Erythroblast (primary cell): ENCODE measurements at regions not wholly inside any gene's neighbourhood (a gene's known extent, or its start where the extent isn't known, plus 50 kb on each side); places are given as distances from the start of the nearest gene placed in this dataset.
A peak's percentile ranks its signal among the peaks of the same experiment; 100 is the strongest.

ENCODE experiments used
- DNase-seq, 2 experiments: peaks; one replicate each; lab custom pipeline; 2025; lab: John Stamatoyannopoulos, UW
- GATA1 ChIP-seq: IDR thresholded peaks from 2 replicates; pipeline ENCODE4 v1.6.1; 2011; ENCODE audit warnings: low read depth, mild to moderate bottlenecking, control low read depth, low read length, moderate library complexity
- POLR2A ChIP-seq: IDR thresholded peaks from 2 replicates; pipeline ENCODE4 v1.6.1; 2011; ENCODE audit warnings: mild to moderate bottlenecking, low read length

- TF ChIP-seq POLR2A (no peak), GATA1 (no peak)
- no peak for DNase-seq
Measured at GRCh38 chr4:141335166-141335565, 114.5 kb downstream of the ZNF330 start.

DNA sequence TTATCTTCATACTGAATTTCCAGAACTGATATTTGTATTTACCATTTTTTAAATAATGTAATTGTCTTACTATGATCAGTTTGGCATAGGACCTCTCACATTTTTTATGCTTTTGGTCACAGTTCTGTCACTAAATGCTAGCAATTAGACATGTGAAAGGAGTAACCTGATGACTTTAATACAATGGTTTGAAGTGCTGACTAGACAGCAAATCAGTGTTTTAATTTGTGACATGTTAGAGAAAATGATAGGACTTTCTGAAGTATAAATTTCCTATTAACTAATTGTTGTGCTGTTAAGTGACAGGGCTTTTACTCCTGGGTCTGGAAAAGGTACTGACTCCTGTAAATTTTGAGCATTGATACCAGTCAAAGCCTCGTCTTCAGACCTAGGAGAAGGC is 117.5 kb downstream of the ZNF330 start:
- no peak for DNase-seq
- TF ChIP-seq GATA1: no peak
- no peak for TF ChIP-seq POLR2A

DNA sequence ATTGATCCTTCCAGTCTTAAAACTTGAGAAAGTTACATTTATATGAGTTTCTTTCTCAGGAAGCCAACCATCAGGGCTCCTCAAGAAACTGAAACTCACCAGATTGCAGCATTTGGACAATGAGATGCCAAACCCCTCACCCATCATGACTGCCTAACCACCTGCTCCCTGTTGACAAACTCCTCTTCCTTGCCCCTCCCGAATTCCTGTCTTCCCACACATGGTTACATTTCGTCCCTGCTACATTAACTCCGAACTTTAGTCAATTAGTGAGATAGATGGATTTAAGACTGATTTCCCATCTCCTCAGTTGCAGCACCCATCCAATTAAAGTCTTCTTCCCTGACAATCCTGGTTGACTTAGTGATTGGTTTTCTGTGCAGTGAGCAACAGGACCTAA is 118.7 kb downstream of the ZNF330 start:
- DNase-seq: no peak
- TF ChIP-seq GATA1 (no peak), POLR2A (no peak)

DNA sequence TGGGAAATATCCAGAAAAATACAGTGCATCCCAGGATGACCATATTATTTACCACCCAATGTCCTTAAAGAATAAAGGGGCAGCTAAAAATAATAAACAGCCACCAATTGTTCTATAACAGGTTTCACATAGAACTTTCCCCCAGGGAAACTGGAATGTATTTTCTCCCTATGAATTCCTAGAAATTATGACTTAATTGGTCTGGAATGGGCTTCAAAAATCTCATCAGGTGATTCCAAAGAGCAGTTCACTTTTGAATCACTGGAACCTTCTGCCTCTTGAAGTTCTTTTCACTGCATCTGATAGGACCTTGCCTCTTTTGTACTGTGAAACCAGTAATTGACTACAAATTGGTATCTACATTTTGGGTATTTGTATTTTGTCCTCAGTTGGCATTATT is 119.3 kb downstream of the ZNF330 start:
- TF ChIP-seq POLR2A (no peak), GATA1 (no peak)

DNA sequence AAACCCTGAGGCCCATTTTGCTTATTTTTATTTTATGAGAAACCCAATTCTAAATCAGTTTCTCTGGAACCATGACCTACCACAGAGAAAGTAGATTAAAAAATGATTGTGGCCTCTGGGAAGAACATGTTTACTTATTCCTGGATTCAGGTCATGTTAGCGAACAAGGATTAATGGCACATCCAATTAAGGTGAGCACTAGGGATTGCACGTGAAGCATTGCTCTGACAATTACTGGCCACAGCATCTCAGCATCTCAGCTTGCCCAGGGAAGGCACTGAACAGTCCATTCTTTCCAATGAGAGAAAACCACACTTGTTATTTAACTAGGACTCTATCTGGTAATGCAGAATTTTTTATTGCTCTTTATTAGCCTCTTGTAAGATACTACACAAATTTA is 119.8 kb downstream of the ZNF330 start:
- no peak for DNase-seq
- TF ChIP-seq GATA1 (no peak), POLR2A (no peak)

More for the DNA sequence above, 119.3 kb downstream of the ZNF330 start:
- no peak for DNase-seq

DNA sequence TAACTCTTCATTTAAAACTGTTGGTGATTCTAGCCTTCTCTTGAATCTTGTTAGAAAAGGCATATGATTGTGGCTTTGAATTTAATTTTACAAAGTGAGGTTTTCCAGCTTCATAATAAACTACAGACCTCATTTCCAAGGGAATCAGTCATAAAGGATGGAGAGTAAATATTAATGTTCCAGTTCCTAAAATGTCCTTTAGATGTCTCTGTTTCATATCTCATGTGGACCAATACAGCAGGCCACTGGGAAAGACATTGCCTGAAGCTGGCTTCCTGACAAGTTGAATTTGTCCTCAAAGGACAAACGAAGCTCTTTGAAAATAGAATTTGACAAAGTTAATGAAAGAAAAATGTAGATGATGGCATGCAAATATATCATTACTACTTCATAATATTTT is 125.4 kb downstream of the ZNF330 start:
- DNase-seq: peak; percentile 9 to 24
- TF ChIP-seq POLR2A (no peak), GATA1 (no peak)

GRCh38 chr4:141347684-141348083 is 127.0 kb downstream of the ZNF330 start:
- no peak for DNase-seq
- TF ChIP-seq GATA1 (no peak), POLR2A (no peak)

GRCh38 chr4:141348125-141348524 is 127.4 kb downstream of the ZNF330 start:
- TF ChIP-seq GATA1 (no peak), POLR2A (no peak)
- no peak for DNase-seq

DNA sequence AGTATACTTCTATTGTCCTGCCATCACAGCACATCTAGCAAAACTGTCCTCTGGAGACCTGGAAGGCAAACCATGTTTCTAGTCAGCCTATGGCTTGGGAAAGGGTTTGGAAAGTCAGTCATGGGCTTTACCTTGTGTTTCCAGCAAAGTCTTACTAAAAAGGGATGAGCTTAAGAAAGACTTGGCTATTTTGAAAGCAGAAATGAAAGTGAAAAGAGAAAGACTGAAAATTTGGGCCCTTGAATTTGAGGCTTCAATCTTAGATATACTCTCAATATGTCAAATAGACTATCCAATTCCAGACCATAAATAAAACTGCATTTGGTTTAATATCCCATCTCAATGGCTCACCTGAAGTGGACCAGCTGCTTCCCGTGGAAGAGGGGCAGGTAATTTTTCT is 127.9 kb downstream of the ZNF330 start:
- DNase-seq: no peak
- TF ChIP-seq GATA1 (no peak), POLR2A (no peak)

DNA sequence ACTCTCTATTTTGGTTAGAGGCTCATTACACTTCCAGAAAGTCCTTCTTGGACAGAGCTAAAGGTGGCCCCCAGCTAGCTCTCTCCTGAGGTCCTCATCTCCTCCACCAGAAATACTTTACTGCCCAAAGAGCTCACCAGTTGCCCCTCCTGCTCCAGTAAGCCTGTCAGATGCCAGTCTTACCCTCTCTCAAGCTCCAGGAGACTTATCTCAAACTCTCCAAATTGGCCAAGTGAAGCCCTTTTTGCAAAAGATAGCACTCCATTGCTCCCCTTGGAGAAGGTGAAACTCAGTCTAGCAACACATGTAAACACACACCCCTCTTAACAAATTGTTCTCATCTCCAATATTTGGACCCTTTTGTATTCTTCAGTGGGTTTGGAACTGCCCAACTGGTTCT is 128.5 kb downstream of the ZNF330 start:
- TF ChIP-seq POLR2A (no peak), GATA1 (no peak)
- no peak for DNase-seq

GRCh38 chr4:141350122-141350905 is 129.6 kb downstream of the ZNF330 start:
- TF ChIP-seq POLR2A: no peak
- no peak for TF ChIP-seq GATA1

GRCh38 chr4:141352331-141352730 is 131.6 kb downstream of the ZNF330 start:
- TF ChIP-seq GATA1: no peak
- no peak for TF ChIP-seq POLR2A

More at GRCh38 chr4:141350122-141350905, 129.6 kb downstream of the ZNF330 start:
- no peak for DNase-seq

DNA sequence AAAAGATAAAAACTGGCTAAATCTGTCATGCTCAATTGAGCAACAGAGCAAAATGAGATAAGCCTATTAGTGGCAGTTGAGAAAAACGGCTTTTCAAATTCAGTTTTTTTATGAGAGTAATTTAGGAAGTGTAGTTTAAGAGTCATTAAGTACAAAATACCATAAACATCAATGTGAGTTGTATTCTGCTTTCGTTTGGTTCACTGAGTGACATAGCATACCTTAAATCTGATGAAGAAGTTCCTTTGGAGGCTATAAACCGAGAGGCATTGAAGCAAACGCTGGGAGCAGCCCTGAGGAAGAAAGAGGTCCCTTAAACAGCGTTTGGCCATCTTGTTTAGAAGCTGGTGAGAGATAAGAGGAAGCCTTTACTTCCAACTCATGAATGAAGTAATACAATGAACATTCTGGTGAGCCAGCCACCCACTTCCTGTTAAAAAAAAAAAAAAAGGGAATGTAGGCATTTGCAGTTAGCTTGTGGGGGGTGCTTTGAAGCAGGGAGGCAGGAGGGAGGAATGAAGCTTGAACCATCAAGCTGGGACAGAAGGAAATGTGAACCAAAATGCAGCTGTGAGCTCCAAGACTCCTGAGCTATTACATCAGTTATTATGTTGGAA is 132.3 kb downstream of the ZNF330 start:
- TF ChIP-seq POLR2A: no peak
- TF ChIP-seq GATA1: no peak
- DNase-seq: peak; percentile 3 to 8

More at GRCh38 chr4:141352331-141352730, 131.6 kb downstream of the ZNF330 start:
- DNase-seq: no peak

DNA sequence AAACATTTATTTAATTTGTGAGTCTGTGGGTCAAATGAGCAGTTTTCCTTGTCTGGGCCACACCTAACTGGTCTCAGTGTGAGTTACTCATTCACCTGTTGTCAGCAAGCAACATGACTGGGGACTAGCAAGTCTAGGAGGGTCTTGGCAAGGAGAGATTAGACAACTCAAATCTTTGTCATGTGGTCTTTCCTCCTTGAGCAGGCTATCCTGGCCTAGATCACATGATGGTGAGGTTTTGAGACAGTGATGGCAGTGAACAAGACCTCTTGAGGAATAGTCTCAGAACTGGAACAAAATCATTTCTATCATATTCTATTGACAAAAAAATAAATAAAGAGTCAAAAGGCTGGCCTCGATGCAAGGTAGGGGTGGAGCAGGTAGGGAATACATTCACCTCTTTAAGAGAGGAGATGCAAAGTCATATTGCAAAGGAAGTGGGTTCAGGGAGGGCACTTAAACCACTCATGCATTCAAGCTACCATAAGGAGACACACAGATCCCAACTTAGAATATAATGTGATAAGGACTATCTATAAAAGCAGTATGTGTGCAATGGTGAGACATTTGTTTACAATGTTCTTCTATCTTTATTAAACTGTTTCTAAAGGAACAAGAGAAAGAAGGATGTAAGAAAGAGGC is 135.7 kb downstream of the ZNF330 start:
- no peak for DNase-seq
- TF ChIP-seq GATA1 (no peak), POLR2A (no peak)
